ENCODE measurements at regions not wholly inside any gene's neighbourhood (a gene's known extent, or its start where the extent isn't known, plus 50 kb on each side); places are given as distances from the start of the nearest gene placed in this dataset.

DNA sequence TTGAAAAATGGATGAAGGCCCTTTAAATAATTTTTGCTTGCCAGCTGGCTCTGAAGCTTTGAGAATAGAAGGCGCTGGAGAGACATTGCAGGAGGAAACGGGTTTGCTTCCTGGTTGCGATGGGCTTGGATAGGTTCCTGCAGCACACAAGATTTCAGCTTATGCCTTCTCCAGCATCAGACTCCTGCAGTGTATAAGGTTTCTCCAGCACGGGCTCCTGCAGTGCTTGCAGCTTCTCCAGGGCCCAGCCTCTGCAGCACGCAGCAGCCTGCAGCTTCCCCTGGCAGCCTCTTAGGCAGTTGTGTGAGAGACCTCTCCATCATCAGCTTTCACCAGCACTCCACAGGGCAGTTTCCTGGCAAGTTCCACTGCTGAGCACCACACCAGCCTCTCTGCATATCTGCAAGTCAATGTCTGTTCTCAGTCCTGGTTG, 78.7 kb upstream of the ZDHHC17 start:
- Histone ChIP-seq H4K20me1 (replicated peaks in 1 of 2; ENCODE audit: control insufficient read depth in 1 of 2, insufficient read depth in 2 of 2, low read length in 2 of 2) (no peaks in the 10 kb centered on the region), H2AFZ (ENCODE audit: low read length) (peak overlapping the region; percentile 95), H3K23ac (ENCODE audit: insufficient read length) (no peak overlapping the region), H3K4ac (replicated peaks; ENCODE audit: insufficient read length, low read depth, low read length) (no peak overlapping the region), H2BK5ac (ENCODE audit: low read depth, low read length) (no peak overlapping the region), H4K8ac (ENCODE audit: extremely low read depth, insufficient read depth, low read length) (no peak overlapping the region), H2BK120ac (replicated peaks; ENCODE audit: low read depth, low read length) (no peak overlapping the region), H3K36me3 (ENCODE audit: control insufficient read depth in 2 of 4, insufficient read depth in 4 of 4, low read length in 3 of 4) (no peaks in the 10 kb centered on the region), H4K5ac (ENCODE audit: insufficient read length, low read depth, low read length) (no peak overlapping the region), H2BK12ac (ENCODE audit: low read depth, low read length) (no peak overlapping the region), H3K79me2 (ENCODE audit: control insufficient read depth in 1 of 2, insufficient read depth in 2 of 2, low read length in 2 of 2) (no peaks in the 10 kb centered on the region), H2BK20ac (ENCODE audit: low read length) (no peak overlapping the region), H3K4me1 (replicated peaks in 1 of 4; ENCODE audit: control insufficient read depth in 3 of 4, insufficient read depth in 4 of 4, low read length in 3 of 4) (no peaks in the 10 kb centered on the region; a peak in 3 of 7 replicates), H3K9ac (replicated peaks in 1 of 4; ENCODE audit: extremely low read depth in 1 of 4, low read depth in 3 of 4, low read length in 3 of 4) (no peak overlapping the region; a peak in 1 of 7 replicates), H3K14ac (ENCODE audit: insufficient read length) (no peak overlapping the region), H3K27me3 (replicated peaks in 1 of 4; ENCODE audit: control insufficient read depth in 3 of 4, extremely low read depth in 1 of 4, insufficient read depth in 3 of 4, low read length in 3 of 4) (no peaks in the 10 kb centered on the region), H3K79me1 (ENCODE audit: low read depth, low read length) (no peaks in the 10 kb centered on the region), H2AK5ac (ENCODE audit: low read depth, low read length) (no peak overlapping the region), H3K27ac (ENCODE audit: low read depth, low read length) (no peak overlapping the region), H3K18ac (ENCODE audit: extremely low read depth, low read length) (no peak overlapping the region), H4K91ac (replicated peaks; ENCODE audit: insufficient read length, low read length) (no peak overlapping the region), H3K23me2 (ENCODE audit: low read depth, low read length) (no peaks in the 10 kb centered on the region), H3K9me3 (ENCODE audit: insufficient read depth in 2 of 2, low read depth in 1 of 2, low read length in 1 of 2) (no peaks in the 10 kb centered on the region), H3K56ac (replicated peaks; ENCODE audit: insufficient read length, low read depth, low read length) (no peak overlapping the region), H2BK15ac (ENCODE audit: low read length) (no peak overlapping the region), H3K4me3 (ENCODE audit: extremely low read depth in 1 of 4, insufficient read depth in 2 of 4, low read depth in 3 of 4, low read length in 4 of 4) (no peak overlapping the region), H3K4me2 (ENCODE audit: insufficient read depth in 1 of 2, low read depth in 2 of 2, low read length in 2 of 2) (peak overlapping the region in 1 of 2 experiments; percentile 23; a peak in 1 of 4 replicates)
- no peak for FAIRE-seq
- POLR2A ChIA-PET (ENCODE audit: partially characterized antibody) = interaction anchor here (1.1 to 1.7 kb wide), 2 partner anchors 77 to 87 kb away, joined by 3 to 10 read pairs; no protein-coding TSS in a partner anchor
- TF ChIP-seq TBP (IDR thresholded peaks at IDR 0.05; ENCODE audit: low read depth, low read length) = peak; percentile 32; the same call in 1 of the 2 replicates
- no peak for TF ChIP-seq SP4 (IDR thresholded peaks at IDR 0.05; ENCODE audit: low read length)
- WGBS, 2 experiments (ENCODE audit: extremely low coverage in 1 of 2, insufficient coverage in 1 of 2, insufficient read length in 1 of 2, insufficient replicate concordance in 2 of 2, low coverage in 1 of 2, low lambda C conversion rate in 2 of 2, missing lambda C conversion rate in 1 of 2) = 59% methylated on average over 5 of the region's 5 CpGs; no CpG with 5 or more reads in 1 of the 2 experiments
- CTCF ChIA-PET (ENCODE audit: partially characterized antibody) = interaction anchor here (0.9 to 1.9 kb wide), 6 partner anchors 16 to 135 kb away, joined by 3 to 8 read pairs (median 4); no protein-coding TSS in a partner anchor
- DNase-seq (ENCODE audit: low read depth in 1 of 2, low spot score in 2 of 2) = no peak

Measured in H1 (cell line).